ENCODE measurements at regions not wholly inside any gene's neighbourhood (a gene's known extent, or its start where the extent isn't known, plus 50 kb on each side); places are given as distances from the start of the nearest gene placed in this dataset.

- DNase-seq (ENCODE audit: low spot score), result no peak
Measured at GRCh38 chr10:128316925-128317324, 190.7 kb upstream of the MKI67 start.

- no peak for DNase-seq (ENCODE audit: low spot score)
Measured at GRCh38 chr10:128318366-128318765, 192.1 kb upstream of the MKI67 start.

- no peak for DNase-seq (ENCODE audit: low spot score)
Measured at GRCh38 chr10:128318913-128319312, 192.7 kb upstream of the MKI67 start.

GRCh38 chr10:128322106-128322505, 195.9 kb upstream of the MKI67 start:
- no peak for DNase-seq (ENCODE audit: low spot score)

GRCh38 chr10:128322950-128323349, 196.7 kb upstream of the MKI67 start:
- DNase-seq (ENCODE audit: low spot score), result no peak

- DNase-seq (ENCODE audit: low spot score), result peak; percentile 27
Measured at GRCh38 chr10:128324058-128324827, 198.0 kb upstream of the MKI67 start.

- DNase-seq (ENCODE audit: low spot score), result no peak
Measured at GRCh38 chr10:128325788-128326187, 199.6 kb upstream of the MKI67 start.

- no peak for DNase-seq (ENCODE audit: low spot score)
Measured at GRCh38 chr10:128326251-128326650, 200.0 kb upstream of the MKI67 start.

- DNase-seq (ENCODE audit: low spot score), result no peak
Measured at GRCh38 chr10:128326851-128327250, 200.6 kb upstream of the MKI67 start.

- no peak for DNase-seq (ENCODE audit: low spot score)
Measured at GRCh38 chr10:128336401-128336800, 210.2 kb upstream of the MKI67 start.

GRCh38 chr10:128337860-128338378, 211.7 kb upstream of the MKI67 start:
- DNase-seq (ENCODE audit: low spot score), result no peak

GRCh38 chr10:128338951-128339350, 212.7 kb upstream of the MKI67 start:
- DNase-seq (ENCODE audit: low spot score), result no peak

GRCh38 chr10:128339753-128340152, 213.5 kb upstream of the MKI67 start:
- no peak for DNase-seq (ENCODE audit: low spot score)

- DNase-seq (ENCODE audit: low spot score), result no peak
Measured at GRCh38 chr10:128345353-128345752, 219.1 kb upstream of the MKI67 start.

- no peak for DNase-seq (ENCODE audit: low spot score)
Measured at GRCh38 chr10:128360783-128361182, 234.6 kb upstream of the MKI67 start.

GRCh38 chr10:128361487-128361886, 235.3 kb upstream of the MKI67 start:
- DNase-seq (ENCODE audit: low spot score), result no peak

GRCh38 chr10:128362514-128362913, 236.3 kb upstream of the MKI67 start:
- DNase-seq (ENCODE audit: low spot score), result no peak

GRCh38 chr10:128364631-128365030, 238.4 kb upstream of the MKI67 start:
- DNase-seq (ENCODE audit: low spot score), result no peak

GRCh38 chr10:128365156-128365725, 239.0 kb upstream of the MKI67 start:
- no peak for DNase-seq (ENCODE audit: low spot score)

GRCh38 chr10:128367807-128368206, 241.6 kb upstream of the MKI67 start:
- DNase-seq (ENCODE audit: low spot score), result no peak

- no peak for DNase-seq (ENCODE audit: low spot score)
Measured at GRCh38 chr10:128369101-128369650, 243.0 kb upstream of the MKI67 start.

- no peak for DNase-seq (ENCODE audit: low spot score)
Measured at GRCh38 chr10:128373071-128373749, 247.0 kb upstream of the MKI67 start.

GRCh38 chr10:128373831-128374230, 247.6 kb upstream of the MKI67 start:
- DNase-seq (ENCODE audit: low spot score), result no peak

Data from SW480 (cell line).